GM08714 (cell line): ENCODE measurements at regions not wholly inside any gene's neighbourhood (a gene's known extent, or its start where the extent isn't known, plus 50 kb on each side); places are given as distances from the start of the nearest gene placed in this dataset.
"Not testable (repeated sequence)": the region's sequence is repeated elsewhere in the genome, so short reads cannot be mapped to it uniquely, and the experiment has no call there.

ENCODE experiments used
- H3K4me3 ChIP-seq: fragments of 200-500 bp; sonication (Bioruptor generic); 2 replicates; pipeline ENCODE4 v1.5.1; 2014; ENCODE audit warnings: mild to moderate bottlenecking, low read length, inconsistent platforms
- ZNF274 ChIP-seq: IDR thresholded peaks from 2 replicates; pipeline ENCODE4 v1.6.1; 2012; ENCODE audit warnings: mild to moderate bottlenecking, low read depth, low read length

DNA sequence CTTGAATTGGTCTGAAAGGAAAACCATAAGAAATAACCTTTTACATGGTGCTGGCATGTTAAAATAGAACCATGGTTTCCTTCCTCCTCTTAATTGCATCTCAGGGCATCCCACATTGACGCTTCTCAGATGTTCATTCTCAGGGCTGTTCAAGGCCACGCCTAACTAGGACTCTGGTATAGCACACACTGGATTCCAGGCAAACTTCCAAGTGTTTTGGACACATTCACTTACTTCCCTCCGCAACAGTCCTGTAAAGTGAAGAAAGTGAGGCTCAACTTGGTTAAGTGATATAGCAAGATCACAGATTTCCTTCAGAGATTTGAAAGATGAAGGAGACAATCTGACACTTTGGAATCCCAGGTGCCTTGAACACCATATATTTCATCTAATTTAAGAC lies 244.8 kb downstream of the DUSP10 start:
- TF ChIP-seq ZNF274: no peak
- no peak overlapping the region for H3K4me3 ChIP-seq

DNA sequence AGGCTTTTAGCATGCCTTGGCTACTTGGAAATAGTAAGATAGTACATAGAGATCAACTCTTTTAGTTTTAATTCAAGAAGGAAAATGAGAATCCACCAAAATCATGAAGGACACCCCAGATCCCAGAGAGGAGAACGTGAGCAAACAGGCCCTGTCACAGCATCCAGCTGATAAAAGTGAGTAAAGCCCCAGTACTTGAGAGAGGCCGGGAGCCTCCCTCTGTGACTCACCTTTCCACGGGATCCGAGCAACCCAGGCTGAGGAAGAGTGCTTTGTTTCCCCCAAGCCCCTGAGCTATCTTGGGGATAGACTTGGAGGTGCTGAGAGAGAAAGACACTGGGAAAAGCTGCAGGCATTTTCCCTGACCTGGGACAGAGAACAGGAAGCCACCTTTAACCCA lies 238.6 kb downstream of the DUSP10 start:
- TF ChIP-seq ZNF274: no peak

GRCh38 chr1:221509575-221510355 lies 232.1 kb downstream of the DUSP10 start:
- H3K4me3 ChIP-seq: no peak overlapping the region
- TF ChIP-seq ZNF274: no peak

More for the DNA sequence above, 238.6 kb downstream of the DUSP10 start:
- no peak overlapping the region for H3K4me3 ChIP-seq

GRCh38 chr1:221510793-221511503 lies 230.9 kb downstream of the DUSP10 start:
- TF ChIP-seq ZNF274: no peak
- no peak overlapping the region for H3K4me3 ChIP-seq

GRCh38 chr1:221511797-221512196 lies 230.1 kb downstream of the DUSP10 start:
- TF ChIP-seq ZNF274: no peak
- H3K4me3 ChIP-seq: no peak overlapping the region

DNA sequence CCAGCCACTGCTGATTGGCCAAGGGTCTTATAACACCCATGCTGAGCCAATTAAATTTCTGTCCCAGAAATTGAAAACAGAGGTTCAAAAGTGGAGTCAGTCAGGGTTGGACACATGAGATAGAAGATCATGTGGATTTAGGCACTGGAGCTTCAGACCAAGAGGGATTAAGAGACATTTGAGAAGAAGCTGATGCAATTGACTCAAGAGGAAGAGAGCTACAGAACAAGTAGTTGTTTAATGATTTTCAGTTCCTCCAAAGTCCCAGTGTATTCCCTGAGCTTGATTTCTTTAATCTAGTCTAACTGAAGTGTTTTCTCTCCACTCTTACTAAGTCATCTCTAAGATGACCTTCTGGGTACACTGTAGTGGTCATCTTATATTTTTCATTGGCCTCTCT lies 227.1 kb downstream of the DUSP10 start:
- no peak for TF ChIP-seq ZNF274
- H3K4me3 ChIP-seq: no peak overlapping the region

GRCh38 chr1:221515496-221515895 lies 226.4 kb downstream of the DUSP10 start:
- H3K4me3 ChIP-seq: no peak overlapping the region
- TF ChIP-seq ZNF274: no peak

- TF ChIP-seq ZNF274: no peak
- H3K4me3 ChIP-seq: no peak overlapping the region
Measured at GRCh38 chr1:221517961-221518360, 223.9 kb downstream of the DUSP10 start.

- TF ChIP-seq ZNF274: no peak
- no peak overlapping the region for H3K4me3 ChIP-seq
Measured at GRCh38 chr1:221520250-221520649, 221.6 kb downstream of the DUSP10 start.

- H3K4me3 ChIP-seq: no peak overlapping the region
- no peak for TF ChIP-seq ZNF274
Measured at GRCh38 chr1:221521686-221522085, 220.2 kb downstream of the DUSP10 start.

DNA sequence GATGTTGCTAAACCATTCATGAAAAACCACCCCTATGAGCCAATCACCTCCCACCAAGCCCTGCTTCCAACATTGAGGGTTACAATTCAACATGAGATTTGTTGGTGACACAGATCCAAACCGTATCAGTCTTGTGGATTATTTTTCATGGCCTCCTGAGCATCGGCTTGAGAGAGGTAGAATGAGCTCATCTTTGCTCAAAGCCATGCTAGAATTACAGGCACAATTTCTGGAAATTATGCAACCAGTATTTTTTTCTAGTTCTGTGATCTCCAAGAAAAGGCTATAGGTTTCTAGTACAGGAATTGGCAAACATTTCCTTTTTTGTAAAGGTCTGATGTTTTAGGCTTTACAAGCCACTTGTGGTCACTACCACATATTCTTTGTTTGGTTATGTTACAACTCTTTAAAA lies 219.4 kb downstream of the DUSP10 start:
- H3K4me3 ChIP-seq: no peak overlapping the region
- no peak for TF ChIP-seq ZNF274

GRCh38 chr1:221525749-221526148 lies 216.1 kb downstream of the DUSP10 start:
- no peak overlapping the region for H3K4me3 ChIP-seq
- TF ChIP-seq ZNF274: no peak

DNA sequence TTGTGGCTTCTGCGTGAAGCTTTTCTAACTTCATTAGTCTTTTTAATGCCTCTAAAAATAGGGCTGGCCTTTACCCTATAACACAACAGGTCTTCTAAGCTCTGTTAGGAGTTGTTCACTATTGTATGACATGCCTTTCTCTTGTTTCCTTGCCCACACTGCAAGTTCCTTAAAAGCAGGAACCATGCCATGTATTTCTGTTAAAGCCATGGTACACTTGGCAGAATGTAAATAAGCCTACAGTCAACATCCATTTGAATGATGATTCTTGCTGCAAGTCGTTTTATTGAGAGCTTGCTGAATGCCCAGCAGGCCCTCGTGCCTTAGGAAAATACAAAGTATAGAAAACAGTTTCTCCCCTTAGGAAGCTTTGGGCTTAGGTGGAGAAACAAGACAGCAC lies 214.6 kb downstream of the DUSP10 start:
- no peak for TF ChIP-seq ZNF274
- H3K4me3 ChIP-seq: no peak overlapping the region

DNA sequence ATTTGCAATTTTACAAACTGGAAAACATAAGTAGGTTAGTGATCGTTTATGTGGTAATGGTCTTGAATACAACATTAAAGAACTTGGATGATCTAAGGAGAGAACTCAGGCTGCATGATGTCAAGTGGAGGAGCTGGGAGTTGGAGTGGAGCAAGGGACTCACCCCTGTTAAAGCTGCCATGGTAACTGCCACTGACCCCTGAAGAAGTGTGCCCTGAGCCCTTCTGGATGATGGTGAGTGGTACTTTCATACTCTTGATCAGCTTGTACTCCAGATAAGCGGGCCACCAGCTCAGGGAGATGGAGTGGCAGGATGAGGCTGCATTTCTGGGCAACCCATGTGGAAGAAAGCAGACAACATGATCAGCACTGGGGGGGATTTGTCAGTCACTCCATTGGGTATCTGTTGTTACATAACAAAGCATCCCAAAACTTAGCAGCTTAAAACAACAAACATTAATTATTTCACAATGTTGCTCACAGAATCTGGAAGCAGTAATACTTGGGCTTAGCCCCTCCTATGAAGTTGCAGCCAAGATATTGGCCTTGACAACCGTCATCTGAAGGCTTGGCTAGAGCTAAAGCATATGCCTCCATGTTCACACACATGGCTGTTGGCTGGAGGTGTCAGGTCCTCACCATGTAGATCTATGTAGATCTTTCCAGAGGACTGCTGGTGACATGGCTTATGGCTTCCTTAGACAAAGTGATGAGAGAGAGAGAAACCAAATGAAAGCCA lies 213.8 kb downstream of the DUSP10 start:
- H3K4me3 ChIP-seq: no peak overlapping the region
- no peak for TF ChIP-seq ZNF274

DNA sequence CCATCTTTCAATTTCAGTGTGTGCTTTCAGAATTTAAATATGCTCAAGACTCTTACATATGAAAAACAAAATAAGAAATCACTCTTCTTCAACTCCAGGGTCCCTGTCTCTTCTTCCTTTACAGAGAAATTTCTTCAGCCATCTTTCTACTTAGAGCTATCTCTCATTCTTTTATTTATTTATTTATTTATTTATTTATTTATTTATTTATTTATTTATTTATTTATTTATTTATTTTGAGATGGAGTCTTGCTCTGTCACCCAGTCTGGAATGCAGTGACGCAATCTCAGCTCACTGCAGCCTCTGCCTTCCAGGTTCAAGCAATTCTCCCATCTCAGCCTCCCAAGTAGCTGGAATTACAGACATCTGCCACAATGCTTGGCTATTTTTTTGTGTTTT lies 211.7 kb downstream of the DUSP10 start:
- not testable (repeated sequence) for H3K4me3 ChIP-seq

DNA sequence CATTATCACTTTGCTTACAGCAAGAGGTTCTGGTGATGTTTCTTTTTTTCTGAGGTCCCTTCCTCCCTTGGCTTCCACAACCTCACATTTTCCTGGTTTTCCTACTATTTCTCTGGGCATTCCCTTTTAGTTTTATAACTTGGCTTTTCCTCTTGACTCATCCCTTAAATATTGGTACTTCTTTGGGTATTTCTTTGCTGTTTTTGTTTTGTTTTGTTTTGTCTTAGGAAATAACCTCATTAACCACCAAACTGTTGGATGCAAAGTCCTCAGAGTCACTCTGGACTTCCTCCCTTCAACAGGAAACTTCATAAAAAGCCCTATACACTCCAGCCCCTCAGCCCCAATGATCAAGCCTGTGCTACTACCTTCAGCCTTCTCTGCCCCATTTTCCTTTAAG lies 211.1 kb downstream of the DUSP10 start:
- H3K4me3 ChIP-seq: no peak overlapping the region
- no peak for TF ChIP-seq ZNF274
